ENCODE measurements at regions not wholly inside any gene's neighbourhood (a gene's known extent, or its start where the extent isn't known, plus 50 kb on each side); places are given as distances from the start of the nearest gene placed in this dataset.

GRCh38 chr13:104980586-104980985, 1554.9 kb downstream of the EFNB2 start:
- TF ChIP-seq TAF1 (IDR thresholded peaks at IDR 0.05; ENCODE audit: borderline replicate concordance, low read depth, low read length) (no peak), POLR2A (IDR thresholded peaks at IDR 0.05; ENCODE audit: low read depth, low read length) (no peak), POLR2AphosphoS5 (IDR thresholded peaks at IDR 0.05; ENCODE audit: low read depth, low read length) (no peak)

All from GM12892 (cell line).